ENCODE measurements at regions not wholly inside any gene's neighbourhood (a gene's known extent, or its start where the extent isn't known, plus 50 kb on each side); places are given as distances from the start of the nearest gene placed in this dataset.

DNA sequence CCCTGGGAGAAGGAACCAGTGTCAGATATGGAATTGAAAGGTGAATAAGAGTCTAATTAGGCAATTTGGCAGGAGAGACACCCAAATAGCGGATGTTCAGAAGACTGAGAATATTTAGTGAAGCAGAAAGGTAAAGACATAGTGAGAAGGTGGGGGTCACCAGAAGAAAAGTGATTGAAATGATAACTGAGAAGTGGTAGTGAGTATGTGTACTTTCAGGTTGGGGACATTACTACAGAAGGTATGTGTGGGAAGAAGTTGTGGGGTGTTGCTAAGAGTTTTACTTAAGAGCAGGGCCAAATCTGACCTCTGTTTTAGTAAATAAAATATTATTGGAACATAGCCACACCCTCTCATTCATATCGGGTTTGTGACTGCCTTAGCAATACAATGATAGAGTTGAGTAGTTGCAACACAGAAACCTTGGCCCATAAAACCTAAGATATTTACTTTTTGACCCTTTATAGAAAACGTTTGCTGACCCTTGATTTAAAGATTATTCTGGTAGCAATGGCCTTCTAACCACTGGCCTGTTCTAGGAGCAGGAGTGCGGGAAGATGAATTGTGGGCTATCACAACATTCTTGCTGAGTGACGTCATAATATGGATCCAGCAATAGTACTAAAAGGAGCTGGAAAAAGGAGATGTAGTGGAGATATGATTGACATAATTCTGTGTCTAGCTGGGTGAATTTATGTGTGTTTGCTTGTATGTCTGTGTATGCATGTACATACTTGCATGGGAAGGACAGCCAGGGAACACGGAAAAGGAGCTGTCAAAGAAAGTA lies 115.3 kb downstream of the HS3ST1 start:
- H3K27ac ChIP-seq (replicated peaks in 1 of 4): no peak overlapping the region
- TF ChIP-seq POLR2AphosphoS5 (IDR thresholded peaks at IDR 0.05): no peak
- no peak for TF ChIP-seq EP300 (IDR thresholded peaks at IDR 0.05)
- no peak for TF ChIP-seq POLR2A (IDR thresholded peaks at IDR 0.05; ENCODE audit: low read depth)
- TF ChIP-seq, protein P1, sequence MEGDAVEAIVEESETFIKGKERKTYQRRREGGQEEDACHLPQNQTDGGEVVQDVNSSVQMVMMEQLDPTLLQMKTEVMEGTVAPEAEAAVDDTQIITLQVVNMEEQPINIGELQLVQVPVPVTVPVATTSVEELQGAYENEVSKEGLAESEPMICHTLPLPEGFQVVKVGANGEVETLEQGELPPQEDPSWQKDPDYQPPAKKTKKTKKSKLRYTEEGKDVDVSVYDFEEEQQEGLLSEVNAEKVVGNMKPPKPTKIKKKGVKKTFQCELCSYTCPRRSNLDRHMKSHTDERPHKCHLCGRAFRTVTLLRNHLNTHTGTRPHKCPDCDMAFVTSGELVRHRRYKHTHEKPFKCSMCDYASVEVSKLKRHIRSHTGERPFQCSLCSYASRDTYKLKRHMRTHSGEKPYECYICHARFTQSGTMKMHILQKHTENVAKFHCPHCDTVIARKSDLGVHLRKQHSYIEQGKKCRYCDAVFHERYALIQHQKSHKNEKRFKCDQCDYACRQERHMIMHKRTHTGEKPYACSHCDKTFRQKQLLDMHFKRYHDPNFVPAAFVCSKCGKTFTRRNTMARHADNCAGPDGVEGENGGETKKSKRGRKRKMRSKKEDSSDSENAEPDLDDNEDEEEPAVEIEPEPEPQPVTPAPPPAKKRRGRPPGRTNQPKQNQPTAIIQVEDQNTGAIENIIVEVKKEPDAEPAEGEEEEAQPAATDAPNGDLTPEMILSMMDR (IDR thresholded peaks at IDR 0.05): no peak
- H3K4me1 ChIP-seq: no peaks in the 10 kb centered on the region
- intact Hi-C loops (cut with DNase I): no loop called here
- no peak for DNase-seq (ENCODE audit: extremely low spot score)
- H3K36me3 ChIP-seq: no peaks in the 10 kb centered on the region
- H3K9me3 ChIP-seq: no peaks in the 10 kb centered on the region
- WGBS: 81% methylated on average over 6 of the region's 6 CpGs
- H3K27me3 ChIP-seq: no peaks in the 10 kb centered on the region
- no peak overlapping the region for H3K4me3 ChIP-seq

DNA sequence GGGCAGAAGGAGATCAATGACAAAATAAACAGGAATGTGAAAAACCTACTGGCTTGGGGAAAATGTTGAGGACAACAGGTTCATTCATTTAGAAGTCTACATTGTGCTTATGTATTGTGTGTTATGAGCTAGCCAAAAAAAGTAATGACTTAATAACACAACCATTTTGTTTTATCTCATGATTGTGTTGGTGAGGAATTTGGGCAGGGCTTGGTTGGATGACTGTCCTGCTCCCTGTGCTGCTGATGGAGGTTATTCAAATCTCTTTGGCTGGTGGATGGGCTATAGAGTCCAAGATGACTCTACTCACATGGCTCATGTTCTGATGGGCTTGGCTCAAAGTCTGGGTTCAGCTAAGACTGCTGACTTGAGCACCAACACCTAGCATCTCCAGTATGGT lies 116.3 kb downstream of the HS3ST1 start:
- H3K4me1 ChIP-seq: no peaks in the 10 kb centered on the region
- no peaks in the 10 kb centered on the region for H3K27me3 ChIP-seq
- H3K4me3 ChIP-seq: no peak overlapping the region
- TF ChIP-seq EP300 (IDR thresholded peaks at IDR 0.05) (no peak), POLR2AphosphoS5 (IDR thresholded peaks at IDR 0.05) (no peak), POLR2A (IDR thresholded peaks at IDR 0.05; ENCODE audit: low read depth) (no peak)
- TF ChIP-seq, protein P1 (IDR thresholded peaks at IDR 0.05): no peak
- no peak overlapping the region for H3K27ac ChIP-seq (replicated peaks in 1 of 4)
- H3K9me3 ChIP-seq: no peaks in the 10 kb centered on the region
- H3K36me3 ChIP-seq: no peaks in the 10 kb centered on the region
- no peak for DNase-seq (ENCODE audit: extremely low spot score)
- intact Hi-C loops (cut with DNase I): no loop called here

DNA sequence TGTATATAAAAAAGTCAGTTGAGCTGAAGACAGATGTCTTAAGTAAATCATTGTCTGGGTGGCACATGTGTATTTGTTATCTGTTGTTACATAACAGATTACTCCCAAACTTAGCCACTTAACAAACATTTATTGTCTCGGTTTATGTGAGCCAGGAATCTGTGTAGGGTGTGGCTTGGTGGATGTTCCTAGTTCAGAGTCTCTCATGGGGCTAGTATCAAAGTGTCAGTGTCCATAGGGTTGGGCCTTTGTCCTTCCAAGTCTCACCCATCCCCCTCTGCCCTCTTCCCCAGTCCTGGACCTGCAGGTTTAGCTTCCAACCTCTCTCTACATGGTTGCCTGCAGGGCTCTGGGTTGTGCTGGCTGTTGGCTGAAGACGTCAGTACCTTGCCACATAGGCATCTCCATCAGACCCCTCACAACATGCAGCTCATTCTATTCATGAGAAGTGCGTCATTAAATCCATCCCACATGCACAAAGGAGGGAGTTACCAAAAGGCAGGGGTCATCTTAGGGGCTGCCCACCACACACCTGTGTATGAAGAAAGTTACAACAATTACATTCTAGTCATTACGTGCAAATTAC lies 127.5 kb downstream of the HS3ST1 start:
- DNase-seq (ENCODE audit: extremely low spot score): no peak
- Histone ChIP-seq H3K27me3 (no peaks in the 10 kb centered on the region), H3K36me3 (no peaks in the 10 kb centered on the region), H3K4me1 (no peaks in the 10 kb centered on the region), H3K4me3 (no peak overlapping the region), H3K9me3 (no peaks in the 10 kb centered on the region), H3K27ac (replicated peaks in 1 of 4) (no peak overlapping the region)
- intact Hi-C loops (cut with DNase I): no loop called here
- TF ChIP-seq POLR2AphosphoS5 (IDR thresholded peaks at IDR 0.05) (no peak), EP300 (IDR thresholded peaks at IDR 0.05) (no peak), POLR2A (IDR thresholded peaks at IDR 0.05; ENCODE audit: low read depth) (no peak)
- TF ChIP-seq, protein P1 (IDR thresholded peaks at IDR 0.05): no peak
- WGBS: 76% methylated on average over 4 of the region's 4 CpGs

DNA sequence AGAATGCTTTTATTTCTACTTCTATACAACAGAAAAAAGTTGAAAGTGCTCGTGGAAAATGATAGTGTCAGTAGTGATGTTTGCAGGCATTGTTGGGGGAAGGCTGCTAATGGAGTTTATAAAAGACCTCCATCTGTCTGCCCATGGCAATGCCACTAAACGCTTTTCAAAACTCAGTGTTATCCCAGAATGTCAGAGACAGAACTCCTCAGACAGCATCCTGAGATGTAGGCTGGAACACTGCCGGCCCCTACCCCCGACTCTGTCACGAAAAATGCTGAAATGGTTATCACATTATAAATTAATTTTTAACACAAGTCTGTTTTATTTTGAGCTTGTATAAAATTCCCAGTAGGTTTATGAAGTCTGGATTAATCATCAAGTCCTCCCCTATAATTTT lies 128.9 kb downstream of the HS3ST1 start:
- intact Hi-C loops (cut with DNase I): no loop called here
- TF ChIP-seq EP300 (IDR thresholded peaks at IDR 0.05) (no peak), POLR2AphosphoS5 (IDR thresholded peaks at IDR 0.05) (no peak), POLR2A (IDR thresholded peaks at IDR 0.05; ENCODE audit: low read depth) (no peak)
- TF ChIP-seq, protein P1 (IDR thresholded peaks at IDR 0.05): no peak
- WGBS: 70% methylated on average over 5 of the region's 5 CpGs
- Histone ChIP-seq H3K27me3 (no peaks in the 10 kb centered on the region), H3K4me1 (no peaks in the 10 kb centered on the region), H3K4me3 (no peak overlapping the region), H3K36me3 (no peaks in the 10 kb centered on the region), H3K27ac (replicated peaks in 1 of 4) (no peak overlapping the region), H3K9me3 (no peaks in the 10 kb centered on the region)
- no peak for DNase-seq (ENCODE audit: extremely low spot score)
